Suprapubic skin (tissue), 3 donors: ENCODE measurements at regions not wholly inside any gene's neighbourhood (a gene's known extent, or its start where the extent isn't known, plus 50 kb on each side); places are given as distances from the start of the nearest gene placed in this dataset.

ENCODE experiments used
- CTCF ChIP-seq, 2 donors: fragments of 200-600 bp in 1 of 2; fragments of 450-650 bp in 1 of 2; sonication (generic) in 1 of 2; IDR thresholded peaks; one replicate each; pipeline ENCODE4 v1.5.1; 2016 to 2019; ENCODE audit warnings: antibody characterized with exemption in 2 of 2, mild to moderate bottlenecking in 1 of 2, moderate library complexity in 1 of 2
- EP300 ChIP-seq: sonication (generic); formaldehyde crosslinking; IDR thresholded peaks from one replicate; pipeline ENCODE4 v1.6.1; 2017; ENCODE audit warnings: antibody characterized with exemption

- TF ChIP-seq CTCF (IDR thresholded peaks at IDR 0.05) (no peak), EP300 (no peak)
Observed at GRCh38 chr3:78494851-78495250, 1272.9 kb downstream of the ROBO1 start.
